HUES64 (cell line): ENCODE measurements at regions not wholly inside any gene's neighbourhood (a gene's known extent, or its start where the extent isn't known, plus 50 kb on each side); places are given as distances from the start of the nearest gene placed in this dataset.
"Not testable (repeated sequence)": the region's sequence is repeated elsewhere in the genome, so short reads cannot be mapped to it uniquely, and the experiment has no call there.

ENCODE experiments used
- H3K27ac ChIP-seq: 2 replicates; pipeline ENCODE4 v1.7.0; 2013; ENCODE audit warnings: low read depth, low read length, inconsistent platforms
- H3K27me3 ChIP-seq: 2 replicates; pipeline ENCODE4 v1.6.1; 2013; ENCODE audit warnings: mild to moderate bottlenecking, low read length; ENCODE audit not compliant: insufficient read depth
- H3K36me3 ChIP-seq: 2 replicates; pipeline ENCODE4 v1.6.1; 2013; ENCODE audit warnings: mild to moderate bottlenecking, low read length; ENCODE audit not compliant: insufficient read depth
- H3K4me1 ChIP-seq: 2 replicates; pipeline ENCODE4 v1.6.1; 2013; ENCODE audit warnings: mild to moderate bottlenecking, low read length, moderate library complexity; ENCODE audit not compliant: insufficient read depth
- H3K4me3 ChIP-seq: 2 replicates; pipeline ENCODE4 v1.5.1; 2013; ENCODE audit warnings: mild to moderate bottlenecking, low read length, moderate library complexity
- H3K9ac ChIP-seq: 2 replicates; pipeline ENCODE4 v1.6.1; 2013; ENCODE audit warnings: mild to moderate bottlenecking, low read depth, low read length
- H3K9me3 ChIP-seq: 2 replicates; pipeline ENCODE4 v1.6.1; 2013; ENCODE audit warnings: low read depth, low read length; ENCODE audit not compliant: insufficient read depth
- WGBS: fragments of 150-250, 120-280 bp; methylation state at CpG from one replicate; pipeline ENCODE4 v1.1.7; 2013; ENCODE audit warnings: missing lambda C conversion rate; 5-methylcytosine and 5-hydroxymethylcytosine counted together

GRCh38 chr5:110269478-110270142, 456.9 kb downstream of the TMEM232 start:
- Histone ChIP-seq H3K27me3 (no peaks in the 10 kb centered on the region), H3K9ac (no peak overlapping the region), H3K27ac (no peak overlapping the region), H3K36me3 (no peaks in the 10 kb centered on the region), H3K9me3 (no peaks in the 10 kb centered on the region), H3K4me1 (peaks cover 3% of the 10 kb centered on the region; the same call in 1 of the 2 replicates), H3K4me3 (no peak overlapping the region)
- 92% methylated on average over 3 of the region's 3 CpGs for WGBS

- no peaks in the 10 kb centered on the region for H3K27me3 ChIP-seq
- 95% methylated on average over 1 of the region's 2 CpGs for WGBS
- no peak overlapping the region for H3K27ac ChIP-seq
- H3K36me3 ChIP-seq, result no peaks in the 10 kb centered on the region
- H3K9ac ChIP-seq, result no peak overlapping the region
- no peaks in the 10 kb centered on the region for H3K4me1 ChIP-seq
- H3K4me3 ChIP-seq, result no peak overlapping the region
- peaks cover 9% of the 10 kb centered on the region; the same call in 1 of the 2 replicates for H3K9me3 ChIP-seq
Measured at GRCh38 chr5:110275878-110276277, 450.6 kb downstream of the TMEM232 start.

- no CpG with 5 or more reads among the region's 1 CpG for WGBS
- not testable (repeated sequence) for H3K4me1 ChIP-seq, H3K9ac ChIP-seq
Measured at GRCh38 chr5:110278449-110278848, 448.0 kb downstream of the TMEM232 start.

GRCh38 chr5:110284121-110284520, 442.4 kb downstream of the TMEM232 start:
- not testable (repeated sequence) for H3K27ac ChIP-seq, H3K4me1 ChIP-seq, H3K36me3 ChIP-seq, H3K9ac ChIP-seq, H3K27me3 ChIP-seq, H3K4me3 ChIP-seq
- peaks cover 18% of the 10 kb centered on the region for H3K9me3 ChIP-seq
- 95% methylated on average over 8 of the region's 8 CpGs for WGBS

More at GRCh38 chr5:110278449-110278848, 448.0 kb downstream of the TMEM232 start:
- H3K36me3 ChIP-seq, H3K9me3 ChIP-seq, H3K4me3 ChIP-seq, H3K27me3 ChIP-seq, H3K27ac ChIP-seq: not testable (repeated sequence)

GRCh38 chr5:110288766-110289511, 437.5 kb downstream of the TMEM232 start:
- Histone ChIP-seq H3K9ac (no peak overlapping the region), H3K27ac (no peak overlapping the region), H3K36me3 (no peaks in the 10 kb centered on the region), H3K4me3 (no peak overlapping the region), H3K9me3 (peaks cover 16% of the 10 kb centered on the region), H3K4me1 (peaks cover 6% of the 10 kb centered on the region), H3K27me3 (no peaks in the 10 kb centered on the region)
- 94% methylated on average over 3 of the region's 3 CpGs for WGBS

GRCh38 chr5:110289512-110289810, 437.0 kb downstream of the TMEM232 start:
- H3K4me1 ChIP-seq, result peaks cover 6% of the 10 kb centered on the region
- no peaks in the 10 kb centered on the region for H3K36me3 ChIP-seq
- peaks cover 12% of the 10 kb centered on the region for H3K9me3 ChIP-seq
- 50% methylated on average over 1 of the region's 2 CpGs for WGBS
- no peak overlapping the region for H3K9ac ChIP-seq
- no peak overlapping the region for H3K27ac ChIP-seq
- H3K4me3 ChIP-seq, result no peak overlapping the region
- no peaks in the 10 kb centered on the region for H3K27me3 ChIP-seq

- H3K36me3 ChIP-seq, result no peaks in the 10 kb centered on the region
- H3K27me3 ChIP-seq, result no peaks in the 10 kb centered on the region
- H3K9me3 ChIP-seq, result peaks cover 2% of the 10 kb centered on the region; the same call in 1 of the 2 replicates
- H3K9ac ChIP-seq, result no peak overlapping the region
- no peak overlapping the region for H3K27ac ChIP-seq
- H3K4me1 ChIP-seq, result peaks cover 6% of the 10 kb centered on the region
- H3K4me3 ChIP-seq, result no peak overlapping the region
- WGBS, result 79% methylated on average over 1 of the region's 1 CpG
Measured at GRCh38 chr5:110290542-110290941, 435.9 kb downstream of the TMEM232 start.

- Histone ChIP-seq H3K27ac (no peak overlapping the region), H3K4me1 (peaks cover 3% of the 10 kb centered on the region), H3K27me3 (no peaks in the 10 kb centered on the region), H3K9me3 (no peaks in the 10 kb centered on the region), H3K9ac (no peak overlapping the region), H3K4me3 (no peak overlapping the region), H3K36me3 (no peaks in the 10 kb centered on the region)
- WGBS, result 97% methylated on average over 3 of the region's 3 CpGs
Measured at GRCh38 chr5:110294281-110294680, 432.2 kb downstream of the TMEM232 start.

- H3K9ac ChIP-seq, result no peak overlapping the region
- H3K36me3 ChIP-seq, result no peaks in the 10 kb centered on the region
- no peaks in the 10 kb centered on the region for H3K4me1 ChIP-seq
- no peak overlapping the region for H3K27ac ChIP-seq
- H3K27me3 ChIP-seq, result no peaks in the 10 kb centered on the region
- WGBS, result 100% methylated on average over 1 of the region's 3 CpGs
- H3K9me3 ChIP-seq, result 0 out of 2 replicates have a peak, but pooled peaks cover 4% of the 10 kb centered on the region
- no peak overlapping the region for H3K4me3 ChIP-seq
Measured at GRCh38 chr5:110297152-110297670, 429.3 kb downstream of the TMEM232 start.

- no peaks in the 10 kb centered on the region for H3K27me3 ChIP-seq
- H3K27ac ChIP-seq, result no peak overlapping the region
- H3K36me3 ChIP-seq, result no peaks in the 10 kb centered on the region
- no peak overlapping the region for H3K4me3 ChIP-seq
- no peak overlapping the region for H3K9ac ChIP-seq
- 0 out of 2 replicates have a peak, but pooled peaks cover 6% of the 10 kb centered on the region for H3K9me3 ChIP-seq
- WGBS, result 100% methylated on average over 1 of the region's 1 CpG
- H3K4me1 ChIP-seq, result no peaks in the 10 kb centered on the region
Measured at GRCh38 chr5:110304176-110304575, 422.3 kb downstream of the TMEM232 start.

GRCh38 chr5:110306650-110307049, 419.8 kb downstream of the TMEM232 start:
- Histone ChIP-seq H3K36me3 (no peaks in the 10 kb centered on the region), H3K27me3 (no peaks in the 10 kb centered on the region), H3K4me1 (no peaks in the 10 kb centered on the region), H3K9ac (no peak overlapping the region), H3K9me3 (peaks cover 10% of the 10 kb centered on the region; the same call in 1 of the 2 replicates), H3K27ac (no peak overlapping the region), H3K4me3 (no peak overlapping the region)
- WGBS, result 95% methylated on average over 2 of the region's 2 CpGs
